Lung (tissue), 11 donors: ENCODE measurements at regions not wholly inside any gene's neighbourhood (a gene's known extent, or its start where the extent isn't known, plus 50 kb on each side); places are given as distances from the start of the nearest gene placed in this dataset.

Experiments used
- ATAC-seq: fragments of 200-7000 bp; cut with Tn5 transposase; one replicate; pipeline ENCODE4 v1.9.1; 2020; ENCODE audit warnings: moderate number of reproducible peaks; ENCODE audit not compliant: insufficient read depth, low FRiP score
- DNase-seq, 3 donors: peaks; one replicate each; pipeline ENCODE4 v3.0.0-alpha.2; 2013 to 2017
- H3K27ac ChIP-seq, 2 donors: one replicate each; pipeline ENCODE4 v1.5.1; 2013; ENCODE audit warnings: mild to moderate bottlenecking in 2 of 2, moderate library complexity in 2 of 2, control low read depth in 1 of 2, inconsistent platforms in 1 of 2, low read depth in 1 of 2, low read length in 1 of 2
- H3K27me3 ChIP-seq, 3 donors: one replicate each; pipeline ENCODE4 v1.5.1; 2013; ENCODE audit warnings: low read length in 2 of 3; ENCODE audit not compliant: control insufficient read depth in 3 of 3, insufficient read depth in 3 of 3
- H3K36me3 ChIP-seq, 4 donors: one replicate each; pipeline ENCODE4 v1.5.1; 2013; ENCODE audit warnings: low read length in 4 of 4, mild to moderate bottlenecking in 1 of 4, moderate library complexity in 1 of 4; ENCODE audit not compliant: control insufficient read depth in 4 of 4, insufficient read depth in 4 of 4
- H3K4me1 ChIP-seq, 5 donors: one replicate each; pipeline ENCODE4 v1.5.1; 2013; ENCODE audit warnings: low read length in 5 of 5, mild to moderate bottlenecking in 2 of 5, moderate library complexity in 1 of 5; ENCODE audit not compliant: control insufficient read depth in 5 of 5, insufficient read depth in 5 of 5
- H3K4me3 ChIP-seq: one replicate; pipeline ENCODE4 v1.5.1; 2013; ENCODE audit warnings: mild to moderate bottlenecking, control low read depth, moderate library complexity
- H3K9ac ChIP-seq, 2 donors: one replicate each; pipeline ENCODE4 v1.5.1; 2013; ENCODE audit warnings: low read length in 2 of 2, control low read depth in 1 of 2; ENCODE audit not compliant: insufficient read depth in 1 of 2
- H3K9me3 ChIP-seq, 4 donors: one replicate each; pipeline ENCODE4 v1.5.1; 2013; ENCODE audit warnings: low read length in 3 of 4, mild to moderate bottlenecking in 1 of 4, moderate library complexity in 1 of 4; ENCODE audit not compliant: control insufficient read depth in 4 of 4, insufficient read depth in 3 of 4
- CTCF ChIP-seq: IDR thresholded peaks from 2 replicates; pipeline ENCODE4 v1.5.1; 2012; ENCODE audit warnings: mild to moderate bottlenecking; ENCODE audit errors: control extremely low read depth, extremely low read depth
- WGBS, 2 donors: extraction: QIAGEN DNeasy Blood & Tissue Kit; methylation state at CpG; one replicate each; pipeline ENCODE4 v1.1.7; 2013; 5-methylcytosine and 5-hydroxymethylcytosine counted together
- donor health status: control.
- donor health status: control.
- donor health status: Bipolar disorder and iron deficiency.
- donor health status: healthy.
- donor health status: DM: yes; HTN: yes; CAD: no.

GRCh38 chr11:96680211-96681018, 290.6 kb downstream of the JRKL start:
- no peak for ATAC-seq
- no peak for TF ChIP-seq CTCF
- peaks cover 0 to 9% (median 0%) of the 10 kb centered on the region in 5 donors for H3K4me1 ChIP-seq
- no peaks in the 10 kb centered on the region for H3K27me3 ChIP-seq
- no peaks in the 10 kb centered on the region for H3K36me3 ChIP-seq
- peaks cover 0 to 2% (median 0%) of the 10 kb centered on the region in 4 donors for H3K9me3 ChIP-seq
- no peak overlapping the region for H3K4me3 ChIP-seq
- no peak overlapping the region for H3K9ac ChIP-seq
- no peak overlapping the region for H3K27ac ChIP-seq
- DNase-seq: peak in 2 of 3 donors; percentile 65 to 68
- 52 to 76% methylated on average over 5 of the region's 5 CpGs for WGBS, 2 donors

GRCh38 chr11:96681019-96681716, 291.4 kb downstream of the JRKL start:
- 67 to 78% methylated on average over 5 of the region's 5 CpGs for WGBS, 2 donors
- no peak for TF ChIP-seq CTCF
- H3K36me3 ChIP-seq: no peaks in the 10 kb centered on the region
- ATAC-seq: no peak
- no peak for DNase-seq
- peaks cover 0 to 9% (median 0%) of the 10 kb centered on the region in 5 donors for H3K4me1 ChIP-seq
- H3K27ac ChIP-seq: no peak overlapping the region
- peaks cover 0 to 2% (median 0%) of the 10 kb centered on the region in 4 donors for H3K9me3 ChIP-seq
- no peak overlapping the region for H3K9ac ChIP-seq
- no peak overlapping the region for H3K4me3 ChIP-seq
- no peaks in the 10 kb centered on the region for H3K27me3 ChIP-seq

DNA sequence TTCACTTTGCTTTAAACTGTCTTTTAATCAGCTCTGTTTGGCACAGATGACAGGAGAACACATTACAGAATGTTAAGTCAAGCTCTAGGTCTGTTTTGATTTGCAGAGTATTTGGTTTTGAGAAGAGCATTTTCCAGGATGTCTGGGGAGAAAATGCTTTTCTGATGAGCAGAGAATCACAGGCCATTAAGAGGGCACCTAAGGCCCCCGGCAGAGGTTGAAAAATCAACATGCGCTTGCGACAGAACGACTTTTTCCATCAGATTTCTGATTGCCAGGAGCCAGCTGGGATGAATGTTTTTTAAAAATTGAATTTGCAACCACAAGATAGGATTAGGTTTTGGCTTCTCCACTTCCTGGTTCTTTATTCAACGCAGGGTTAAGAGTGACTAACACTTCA, 304.5 kb downstream of the JRKL start:
- peaks cover 0 to 2% (median 0%) of the 10 kb centered on the region in 4 donors for H3K9me3 ChIP-seq
- ATAC-seq (no peak), DNase-seq (no peak)
- no peak for TF ChIP-seq CTCF
- H3K36me3 ChIP-seq: no peaks in the 10 kb centered on the region
- H3K4me3 ChIP-seq: no peak overlapping the region
- no peak overlapping the region for H3K9ac ChIP-seq
- H3K27ac ChIP-seq: no peak overlapping the region
- 80 to 84% methylated on average over 5 of the region's 5 CpGs for WGBS, 2 donors
- no peaks in the 10 kb centered on the region for H3K4me1 ChIP-seq
- H3K27me3 ChIP-seq: no peaks in the 10 kb centered on the region
